HG02763 (cell line): ENCODE measurements at regions not wholly inside any gene's neighbourhood (a gene's known extent, or its start where the extent isn't known, plus 50 kb on each side); places are given as distances from the start of the nearest gene placed in this dataset.

ENCODE experiments used
- ATAC-seq: cut with Tn5 transposase; IDR thresholded peaks from one replicate; pipeline ENCODE4 v1.9.1; 2021; ENCODE audit warnings: mild to moderate bottlenecking, moderate library complexity; ENCODE audit not compliant: unreplicated experiment

GRCh38 chr6:40645043-40645442 is 57.9 kb upstream of the LRFN2 start:
- no peak for ATAC-seq

GRCh38 chr6:40642837-40643236 is 55.7 kb upstream of the LRFN2 start:
- no peak for ATAC-seq

GRCh38 chr6:40642190-40642589 is 55.0 kb upstream of the LRFN2 start:
- no peak for ATAC-seq

- ATAC-seq, result no peak
Measured at GRCh38 chr6:40640599-40641227, 53.5 kb upstream of the LRFN2 start.
